ENCODE measurements at regions not wholly inside any gene's neighbourhood (a gene's known extent, or its start where the extent isn't known, plus 50 kb on each side); places are given as distances from the start of the nearest gene placed in this dataset.

GRCh38 chr18:46415532-46416252 is 241.3 kb downstream of the LOXHD1 start:
- ChIA-PET CTCF (no interaction called here), POLR2A (no interaction called here)
- Histone ChIP-seq H3K4me1 (ENCODE audit: control extremely low read depth in 1 of 4, control insufficient read depth in 4 of 4, insufficient read depth in 4 of 4, low read length in 3 of 4) (peaks cover 4 to 12% (median 11%) of the 10 kb centered on the region in 4 experiments), H3K27me3 (replicated peaks in 2 of 5; ENCODE audit: control insufficient read depth in 4 of 5, insufficient read depth in 5 of 5, low read length in 4 of 5) (peaks cover 0 to 8% (median 0%) of the 10 kb centered on the region in 5 experiments), H3K27ac (ENCODE audit: insufficient read depth in 1 of 2, low read depth in 1 of 2, low read length in 2 of 2, poor library complexity in 1 of 2, severe bottlenecking in 2 of 2) (no peak overlapping the region), H3K4me3 (ENCODE audit: control insufficient read depth in 1 of 7, extremely low read depth in 1 of 7, insufficient read depth in 4 of 7, low read depth in 2 of 7, low read length in 6 of 7) (no peak overlapping the region), H3K9me3 (ENCODE audit: control extremely low read depth in 1 of 5, control insufficient read depth in 4 of 5, insufficient read depth in 2 of 5, low read depth in 1 of 5, low read length in 4 of 5) (no peaks in the 10 kb centered on the region), H3K36me3 (ENCODE audit: control insufficient read depth in 4 of 4, insufficient read depth in 4 of 4, low read length in 3 of 4) (no peaks in the 10 kb centered on the region)
- no peak for DNase-seq
- WGBS (ENCODE audit: insufficient coverage), result 91% methylated on average over 4 of the region's 4 CpGs

DNA sequence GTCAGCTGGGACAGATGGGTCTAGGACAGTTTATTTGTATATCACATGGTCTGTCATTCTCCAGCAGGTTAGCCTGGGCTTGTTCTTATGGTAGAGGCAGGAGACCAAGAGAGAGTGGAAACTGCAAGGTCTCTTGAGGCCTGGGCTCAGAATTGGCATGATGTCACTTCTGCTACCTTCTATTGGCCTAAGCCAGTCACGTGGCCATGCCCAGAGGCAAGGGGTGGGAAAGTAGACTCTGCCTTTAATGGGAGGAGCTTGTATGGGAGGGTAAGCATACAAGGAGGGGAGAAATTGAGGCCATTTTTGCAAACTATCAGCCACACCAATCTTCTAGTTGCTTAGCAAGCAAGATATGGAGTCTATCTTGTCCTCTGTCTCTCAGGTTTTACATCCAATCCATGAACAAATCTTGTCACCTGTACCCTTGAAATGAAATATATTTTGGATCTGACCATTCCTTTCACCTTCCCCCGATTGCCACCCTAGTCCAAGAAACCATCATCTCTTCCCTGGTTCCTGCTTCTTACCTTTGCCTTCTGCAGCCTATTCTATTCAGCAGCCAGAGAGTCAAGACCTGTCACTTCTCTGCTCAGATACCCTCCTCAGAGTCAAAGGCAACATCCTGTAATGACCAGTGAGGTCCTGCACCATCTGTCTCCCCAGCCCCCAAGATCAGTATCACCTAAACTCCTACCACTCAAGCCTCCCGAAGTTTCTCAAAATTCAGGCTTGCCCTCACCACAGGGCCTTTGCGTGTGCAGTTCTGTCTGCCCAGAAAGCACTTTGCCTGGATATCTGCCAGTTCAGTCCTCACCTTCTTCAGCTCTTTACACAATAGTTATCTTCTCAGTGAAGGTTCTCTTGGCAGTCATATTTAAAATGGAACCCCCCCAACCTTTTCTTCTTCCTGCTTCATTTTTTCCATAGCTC is 240.0 kb downstream of the LOXHD1 start:
- DNase-seq, result peak in 1 of 3 donors; percentile 29

GRCh38 chr18:46418663-46419260 is 238.3 kb downstream of the LOXHD1 start:
- ChIA-PET POLR2A (no interaction called here), CTCF (interaction anchor here (1.3 kb wide), 1 partner anchor 63 kb away, joined by 5 read pairs; no protein-coding TSS in a partner anchor)
- H3K27me3 ChIP-seq (replicated peaks in 2 of 5; ENCODE audit: control insufficient read depth in 4 of 5, insufficient read depth in 5 of 5, low read length in 4 of 5), result no peaks in the 10 kb centered on the region
- H3K4me1 ChIP-seq (ENCODE audit: control extremely low read depth in 1 of 4, control insufficient read depth in 4 of 4, insufficient read depth in 4 of 4, low read length in 3 of 4), result peaks cover 4 to 12% (median 11%) of the 10 kb centered on the region in 4 experiments
- peak overlapping the region in 1 of 7 experiments; percentile 19 for H3K4me3 ChIP-seq (ENCODE audit: control insufficient read depth in 1 of 7, extremely low read depth in 1 of 7, insufficient read depth in 4 of 7, low read depth in 2 of 7, low read length in 6 of 7)
- no peak overlapping the region for H3K27ac ChIP-seq (ENCODE audit: insufficient read depth in 1 of 2, low read depth in 1 of 2, low read length in 2 of 2, poor library complexity in 1 of 2, severe bottlenecking in 2 of 2)
- 40% methylated on average over 2 of the region's 5 CpGs for WGBS (ENCODE audit: insufficient coverage)
- H3K36me3 ChIP-seq (ENCODE audit: control insufficient read depth in 4 of 4, insufficient read depth in 4 of 4, low read length in 3 of 4), result no peaks in the 10 kb centered on the region
- H3K9me3 ChIP-seq (ENCODE audit: control extremely low read depth in 1 of 5, control insufficient read depth in 4 of 5, insufficient read depth in 2 of 5, low read depth in 1 of 5, low read length in 4 of 5), result no peaks in the 10 kb centered on the region
- DNase-seq, result peak in 2 of 3 donors; percentile 56 to 62

More for the DNA sequence above, 240.0 kb downstream of the LOXHD1 start:
- POLR2A ChIA-PET, result no interaction called here
- Histone ChIP-seq H3K4me3 (ENCODE audit: control insufficient read depth in 1 of 7, extremely low read depth in 1 of 7, insufficient read depth in 4 of 7, low read depth in 2 of 7, low read length in 6 of 7) (no peak overlapping the region), H3K4me1 (ENCODE audit: control extremely low read depth in 1 of 4, control insufficient read depth in 4 of 4, insufficient read depth in 4 of 4, low read length in 3 of 4) (peaks cover 4 to 12% (median 11%) of the 10 kb centered on the region in 4 experiments), H3K9me3 (ENCODE audit: control extremely low read depth in 1 of 5, control insufficient read depth in 4 of 5, insufficient read depth in 2 of 5, low read depth in 1 of 5, low read length in 4 of 5) (no peaks in the 10 kb centered on the region), H3K36me3 (ENCODE audit: control insufficient read depth in 4 of 4, insufficient read depth in 4 of 4, low read length in 3 of 4) (no peaks in the 10 kb centered on the region), H3K27me3 (replicated peaks in 2 of 5; ENCODE audit: control insufficient read depth in 4 of 5, insufficient read depth in 5 of 5, low read length in 4 of 5) (peaks cover 0 to 8% (median 0%) of the 10 kb centered on the region in 5 experiments), H3K27ac (ENCODE audit: insufficient read depth in 1 of 2, low read depth in 1 of 2, low read length in 2 of 2, poor library complexity in 1 of 2, severe bottlenecking in 2 of 2) (no peak overlapping the region)
- CTCF ChIA-PET, result no interaction called here
- WGBS (ENCODE audit: insufficient coverage), result 93% methylated on average over 3 of the region's 4 CpGs

GRCh38 chr18:46419391-46420141 is 237.5 kb downstream of the LOXHD1 start:
- no peaks in the 10 kb centered on the region for H3K36me3 ChIP-seq (ENCODE audit: control insufficient read depth in 4 of 4, insufficient read depth in 4 of 4, low read length in 3 of 4)
- peaks cover 4 to 12% (median 11%) of the 10 kb centered on the region in 4 experiments for H3K4me1 ChIP-seq (ENCODE audit: control extremely low read depth in 1 of 4, control insufficient read depth in 4 of 4, insufficient read depth in 4 of 4, low read length in 3 of 4)
- no peaks in the 10 kb centered on the region for H3K27me3 ChIP-seq (replicated peaks in 2 of 5; ENCODE audit: control insufficient read depth in 4 of 5, insufficient read depth in 5 of 5, low read length in 4 of 5)
- no peaks in the 10 kb centered on the region for H3K9me3 ChIP-seq (ENCODE audit: control extremely low read depth in 1 of 5, control insufficient read depth in 4 of 5, insufficient read depth in 2 of 5, low read depth in 1 of 5, low read length in 4 of 5)
- 83% methylated on average over 10 of the region's 12 CpGs for WGBS (ENCODE audit: insufficient coverage)
- peak in 1 of 3 donors; percentile 9 for DNase-seq
- H3K27ac ChIP-seq (ENCODE audit: insufficient read depth in 1 of 2, low read depth in 1 of 2, low read length in 2 of 2, poor library complexity in 1 of 2, severe bottlenecking in 2 of 2), result no peak overlapping the region
- POLR2A ChIA-PET, result interaction anchor here (0.6 kb wide), 1 partner anchor 236 kb away, joined by 3 read pairs; no protein-coding TSS in a partner anchor
- H3K4me3 ChIP-seq (ENCODE audit: control insufficient read depth in 1 of 7, extremely low read depth in 1 of 7, insufficient read depth in 4 of 7, low read depth in 2 of 7, low read length in 6 of 7), result peak overlapping the region in 1 of 7 experiments; percentile 19
- CTCF ChIA-PET, result interaction anchor here (0.7 kb wide), 1 partner anchor 52 kb away, joined by 3 read pairs; no protein-coding TSS in a partner anchor

- Histone ChIP-seq H3K27ac (ENCODE audit: insufficient read depth in 1 of 2, low read depth in 1 of 2, low read length in 2 of 2, poor library complexity in 1 of 2, severe bottlenecking in 2 of 2) (no peak overlapping the region), H3K9me3 (ENCODE audit: control extremely low read depth in 1 of 5, control insufficient read depth in 4 of 5, insufficient read depth in 2 of 5, low read depth in 1 of 5, low read length in 4 of 5) (no peaks in the 10 kb centered on the region), H3K4me1 (ENCODE audit: control extremely low read depth in 1 of 4, control insufficient read depth in 4 of 4, insufficient read depth in 4 of 4, low read length in 3 of 4) (peaks cover 6 to 31% (median 24%) of the 10 kb centered on the region in 4 experiments), H3K27me3 (replicated peaks in 2 of 5; ENCODE audit: control insufficient read depth in 4 of 5, insufficient read depth in 5 of 5, low read length in 4 of 5) (no peaks in the 10 kb centered on the region), H3K4me3 (ENCODE audit: control insufficient read depth in 1 of 7, extremely low read depth in 1 of 7, insufficient read depth in 4 of 7, low read depth in 2 of 7, low read length in 6 of 7) (no peak overlapping the region), H3K36me3 (ENCODE audit: control insufficient read depth in 4 of 4, insufficient read depth in 4 of 4, low read length in 3 of 4) (no peaks in the 10 kb centered on the region)
- WGBS (ENCODE audit: insufficient coverage), result 100% methylated on average over 5 of the region's 7 CpGs
- ChIA-PET CTCF (interaction anchor here (1.4 kb wide), 1 partner anchor 10 kb away, joined by 3 read pairs; no protein-coding TSS in a partner anchor), POLR2A (no interaction called here)
- DNase-seq, result no peak
Measured at GRCh38 chr18:46421973-46422551, 235.0 kb downstream of the LOXHD1 start.

- H3K27me3 ChIP-seq (replicated peaks in 2 of 5; ENCODE audit: control insufficient read depth in 4 of 5, insufficient read depth in 5 of 5, low read length in 4 of 5), result no peaks in the 10 kb centered on the region
- 95% methylated on average over 4 of the region's 4 CpGs for WGBS (ENCODE audit: insufficient coverage)
- no peaks in the 10 kb centered on the region for H3K9me3 ChIP-seq (ENCODE audit: control extremely low read depth in 1 of 5, control insufficient read depth in 4 of 5, insufficient read depth in 2 of 5, low read depth in 1 of 5, low read length in 4 of 5)
- CTCF ChIA-PET, result no interaction called here
- no peak overlapping the region for H3K27ac ChIP-seq (ENCODE audit: insufficient read depth in 1 of 2, low read depth in 1 of 2, low read length in 2 of 2, poor library complexity in 1 of 2, severe bottlenecking in 2 of 2)
- no peak overlapping the region for H3K4me3 ChIP-seq (ENCODE audit: control insufficient read depth in 1 of 7, extremely low read depth in 1 of 7, insufficient read depth in 4 of 7, low read depth in 2 of 7, low read length in 6 of 7)
- DNase-seq, result no peak
- POLR2A ChIA-PET, result no interaction called here
- H3K36me3 ChIP-seq (ENCODE audit: control insufficient read depth in 4 of 4, insufficient read depth in 4 of 4, low read length in 3 of 4), result no peaks in the 10 kb centered on the region
- peaks cover 6 to 31% (median 24%) of the 10 kb centered on the region in 4 experiments for H3K4me1 ChIP-seq (ENCODE audit: control extremely low read depth in 1 of 4, control insufficient read depth in 4 of 4, insufficient read depth in 4 of 4, low read length in 3 of 4)
Measured at GRCh38 chr18:46422552-46423055, 234.4 kb downstream of the LOXHD1 start.
